HCT116 (cell line): ENCODE measurements at regions not wholly inside any gene's neighbourhood (a gene's known extent, or its start where the extent isn't known, plus 50 kb on each side); places are given as distances from the start of the nearest gene placed in this dataset.

Experiments
- ATAC-seq: fragments of 200-7000 bp; cut with Tn5 transposase; 2 replicates; pipeline ENCODE4 v1.9.1; 2020; ENCODE audit warnings: mild to moderate bottlenecking, moderate library complexity
- BruUV-seq: library from RNA; stranded (reverse); fragments of 400-500 nt; replicated peaks from 2 replicates; lab custom pipeline; 2021; lab: Mats Ljungman, UMichigan
- CTCF ChIA-PET: fragments of 300-600 bp; sonication (Branson Sonifier 250); formaldehyde crosslinking; loops from one replicate; lab custom pipeline; 2021; ENCODE audit warnings: antibody characterized with exemption; lab: Charles Lee
- POLR2A ChIA-PET: fragments of 300-600, 350-600 bp; sonication (Branson Sonifier 250); formaldehyde crosslinking; loops from one replicate; lab custom pipeline; 2021; ENCODE audit warnings: antibody characterized with exemption; lab: Charles Lee
- RAD21 ChIA-PET, 2 experiments: fragments of 300-600 bp; sonication (Branson Sonifier 250); formaldehyde crosslinking; loops; one replicate each; lab custom pipeline; 2023; ENCODE audit warnings: low total read pairs in 2 of 2; ENCODE audit not compliant: uncharacterized antibody in 2 of 2, unreplicated experiment in 2 of 2, low non-redundant PET in 1 of 2; lab: Charles Lee
- DNase-seq: peaks from one replicate; pipeline ENCODE4 v3.0.0-alpha.2; 2010; ENCODE audit warnings: low read depth, low spot score
- H2AFZ ChIP-seq: fragments of 200-600 bp; shearing (Covaris generic), sonication (generic); 2 replicates; pipeline ENCODE4 v1.6.1; 2017; ENCODE audit warnings: low read depth, mixed run types, mixed read lengths, antibody characterized with exemption, low read length; ENCODE audit not compliant: poor library complexity, severe bottlenecking
- H3K27ac ChIP-seq: 2 replicates; pipeline ENCODE4 v1.5.1; 2012; ENCODE audit warnings: low read depth, low read length
- H3K27me3 ChIP-seq: fragments of 200-600 bp; sonication (generic); 2 replicates; pipeline ENCODE4 v1.6.1; 2016; ENCODE audit warnings: mixed run types, low read length, mixed read lengths; ENCODE audit not compliant: insufficient read depth
- H3K36me3 ChIP-seq, 2 experiments: fragments of 200-500 bp in 1 of 2; fragments of 200-600 bp in 1 of 2; sonication (Bioruptor generic) in 1 of 2; sonication (generic) in 1 of 2; 2 replicates each; pipeline versions ENCODE4 v1.5.1 to v1.6.1; 2014 to 2016; ENCODE audit warnings: low read length in 2 of 2, inconsistent platforms in 1 of 2, mixed read lengths in 1 of 2, mixed run types in 1 of 2; ENCODE audit not compliant: insufficient read depth in 2 of 2, control insufficient read depth in 1 of 2
- H3K4me1 ChIP-seq, 2 experiments: fragments of 200-600 bp in 1 of 2; sonication (generic) in 1 of 2; 2 replicates each; pipeline versions ENCODE4 v1.5.1 to v1.6.1; 2012 to 2017; ENCODE audit warnings: low read length in 2 of 2, inconsistent platforms in 1 of 2, mild to moderate bottlenecking in 1 of 2, mixed read lengths in 1 of 2, mixed run types in 1 of 2, moderate library complexity in 1 of 2; ENCODE audit not compliant: insufficient read depth in 2 of 2, control insufficient read depth in 1 of 2
- H3K4me2 ChIP-seq: fragments of 200-600 bp; sonication (generic); 2 replicates; pipeline ENCODE4 v1.6.1; 2017; ENCODE audit warnings: mixed run types, low read length, mixed read lengths
- H3K4me3 ChIP-seq, 2 experiments: fragments of 200-600 bp in 1 of 2; sonication (generic) in 1 of 2; replicated peaks in 1 of 2; 2 replicates each; pipeline ENCODE4 v1.5.1; 2011 to 2016; ENCODE audit warnings: low read length in 2 of 2, control low read depth in 1 of 2, low read depth in 1 of 2, mild to moderate bottlenecking in 1 of 2, mixed read lengths in 1 of 2, mixed run types in 1 of 2
- H3K79me2 ChIP-seq: fragments of 200-600 bp; sonication (generic); 2 replicates; pipeline ENCODE4 v1.6.1; 2017; ENCODE audit warnings: mild to moderate bottlenecking, mixed run types, low read length, moderate library complexity, mixed read lengths; ENCODE audit not compliant: insufficient read depth
- H3K9ac ChIP-seq: fragments of 200-600 bp; sonication (generic); 2 replicates; pipeline ENCODE4 v1.6.1; 2016; ENCODE audit warnings: low read length, mixed read lengths
- H3K9me2 ChIP-seq: fragments of 200-600 bp; sonication (generic), shearing (Covaris generic); 2 replicates; pipeline ENCODE4 v1.6.1; 2017; ENCODE audit warnings: mixed run types, mild to moderate bottlenecking, moderate library complexity; ENCODE audit not compliant: insufficient read depth
- H3K9me3 ChIP-seq, 2 experiments: fragments of 200-500 bp in 1 of 2; fragments of 200-600 bp in 1 of 2; sonication (Bioruptor generic) in 1 of 2; sonication (generic) in 1 of 2; 2 replicates each; pipeline ENCODE4 v1.6.1; 2014 to 2017; ENCODE audit warnings: low read length in 2 of 2, mixed read lengths in 2 of 2, inconsistent platforms in 1 of 2, low read depth in 1 of 2, mild to moderate bottlenecking in 1 of 2, mixed run types in 1 of 2, moderate library complexity in 1 of 2; ENCODE audit not compliant: control insufficient read depth in 1 of 2, insufficient read depth in 1 of 2
- H4K20me1 ChIP-seq: fragments of 200-600 bp; sonication (generic), shearing (Covaris generic); 2 replicates; pipeline ENCODE4 v1.6.1; 2017; ENCODE audit warnings: mixed run types, mild to moderate bottlenecking, moderate library complexity; ENCODE audit not compliant: insufficient read depth
- ATF3 ChIP-seq: IDR thresholded peaks from 2 replicates; pipeline ENCODE4 v1.6.1; 2012
- ELF1 ChIP-seq: IDR thresholded peaks from 2 replicates; pipeline ENCODE4 v1.6.1; 2012; ENCODE audit warnings: low read depth, borderline replicate concordance
- EZH2 ChIP-seq: fragments of 200-600 bp; sonication (generic); IDR thresholded peaks from 2 replicates; pipeline ENCODE4 v1.6.1; 2017; ENCODE audit warnings: antibody characterized with exemption, mixed run types
- EZH2phosphoT487 ChIP-seq: fragments of 200-600 bp; IDR thresholded peaks from 2 replicates; pipeline ENCODE4 v1.6.1; 2018; ENCODE audit warnings: antibody characterized with exemption, borderline replicate concordance
- FOSL1 ChIP-seq: IDR thresholded peaks from 2 replicates; pipeline ENCODE4 v1.6.1; 2012; ENCODE audit warnings: low read depth
- JUND ChIP-seq: IDR thresholded peaks from 2 replicates; pipeline ENCODE4 v1.6.1; 2012
- MAX ChIP-seq: IDR thresholded peaks from 2 replicates; pipeline ENCODE4 v1.6.1; 2012
- POLR2A ChIP-seq: IDR thresholded peaks from 2 replicates; pipeline ENCODE4 v1.7.0; 2011; ENCODE audit warnings: borderline replicate concordance; ENCODE audit not compliant: insufficient read depth, insufficient read length; ENCODE audit errors: extremely low read depth
- RAD21 ChIP-seq: IDR thresholded peaks from 2 replicates; pipeline ENCODE4 v1.6.1; 2012; ENCODE audit warnings: low read depth, mild to moderate bottlenecking
- REST ChIP-seq: IDR thresholded peaks from 2 replicates; pipeline ENCODE4 v1.6.1; 2012; ENCODE audit warnings: low read depth
- SRF ChIP-seq: IDR thresholded peaks from 2 replicates; pipeline ENCODE4 v1.6.1; 2012; ENCODE audit warnings: low read depth
- TCF7L2 ChIP-seq: IDR thresholded peaks from 2 replicates; pipeline ENCODE4 v1.7.0; 2011; ENCODE audit warnings: borderline replicate concordance, inconsistent platforms; ENCODE audit not compliant: insufficient read depth, insufficient read length; ENCODE audit errors: extremely low read depth
- intact Hi-C: fragments of 100-400 bp; cut with micrococcal nuclease; formaldehyde crosslinking; loops from 2 replicates; pipeline ENCODE4 v1.10.0; 2022

GRCh38 chr16:63921737-63922295 is 1200.0 kb downstream of the CDH11 start:
- no peaks in the 10 kb centered on the region for H3K9me2 ChIP-seq
- TF ChIP-seq SRF (no peak), TCF7L2 (no peak), ELF1 (no peak), JUND (no peak), MAX (no peak), REST (no peak), EZH2 (no peak), RAD21 (no peak), FOSL1 (no peak), ATF3 (no peak), EZH2phosphoT487 (no peak), POLR2A (no peak)
- H3K27me3 ChIP-seq, result no peaks in the 10 kb centered on the region
- CTCF ChIA-PET, result no interaction called here
- RAD21 ChIA-PET, result no interaction called here
- H3K4me1 ChIP-seq, result no peaks in the 10 kb centered on the region
- no peak overlapping the region for H2AFZ ChIP-seq
- H3K4me2 ChIP-seq, result no peak overlapping the region
- peaks cover 3 to 12% of the 10 kb centered on the region in 2 experiments; a peak in 3 of 4 replicates for H3K9me3 ChIP-seq
- intact Hi-C loops, result no loop called here
- no TSS peak for BruUV-seq
- H3K4me3 ChIP-seq, result no peak overlapping the region
- POLR2A ChIA-PET, result no interaction called here
- no peaks in the 10 kb centered on the region for H3K36me3 ChIP-seq
- H3K79me2 ChIP-seq, result no peaks in the 10 kb centered on the region
- H3K9ac ChIP-seq, result no peak overlapping the region
- ATAC-seq, result no peak
- no peak for DNase-seq
- no peaks in the 10 kb centered on the region for H4K20me1 ChIP-seq
- H3K27ac ChIP-seq, result no peak overlapping the region
